Motor neuron (in vitro differentiated cells): ENCODE measurements at regions not wholly inside any gene's neighbourhood (a gene's known extent, or its start where the extent isn't known, plus 50 kb on each side); places are given as distances from the start of the nearest gene placed in this dataset.
"Not testable (repeated sequence)": the region's sequence is repeated elsewhere in the genome, so short reads cannot be mapped to it uniquely, and the experiment has no call there.

Source experiments
- ATAC-seq, 8 experiments: fragments of 200-7000 bp; cut with Tn5 transposase; replicated peaks in 6 of 8; 2 replicates each; pipeline ENCODE4 v1.8.0; 2021; ENCODE audit warnings: mild to moderate bottlenecking in 8 of 8, moderate library complexity in 8 of 8
- H3K27ac ChIP-seq, 2 donors: fragments of 250-450 bp; sonication (Bioruptor Pico); 2 replicates each; pipeline ENCODE4 v1.9.0; 2021; ENCODE audit warnings: antibody characterized with exemption in 2 of 2, mild to moderate bottlenecking in 2 of 2, moderate library complexity in 1 of 2
- H3K4me1 ChIP-seq, 2 donors: fragments of 250-450 bp; sonication (Bioruptor Pico); replicated peaks in 1 of 2; 2 replicates each; pipeline ENCODE4 v1.6.1; 2021; ENCODE audit warnings: antibody characterized with exemption in 2 of 2, mild to moderate bottlenecking in 2 of 2, moderate library complexity in 1 of 2
- H3K4me3 ChIP-seq, 5 donors: fragments of 250-450 bp; sonication (Bioruptor Pico); 2 replicates each; pipeline ENCODE4 v1.9.0; 2021; ENCODE audit warnings: antibody characterized with exemption in 5 of 5, mild to moderate bottlenecking in 5 of 5, moderate library complexity in 4 of 5
- WGBS, 10 experiments: fragments of 450-650 bp; shearing (Covaris generic); methylation state at CpG; one replicate each; pipeline ENCODE4 v1.0.0; 2022; 5-methylcytosine and 5-hydroxymethylcytosine counted together
- in situ Hi-C, 9 experiments: fragments of 400-800 bp; cut with MboI; loops; one replicate each; pipeline ENCODE4 v1.15.0; 2021; ENCODE audit warnings: low sequenced_read_pairs in 9 of 9, low pct_unique_long_range_greater_than_20kb in 2 of 9; ENCODE audit not compliant: unreplicated experiment in 9 of 9

DNA sequence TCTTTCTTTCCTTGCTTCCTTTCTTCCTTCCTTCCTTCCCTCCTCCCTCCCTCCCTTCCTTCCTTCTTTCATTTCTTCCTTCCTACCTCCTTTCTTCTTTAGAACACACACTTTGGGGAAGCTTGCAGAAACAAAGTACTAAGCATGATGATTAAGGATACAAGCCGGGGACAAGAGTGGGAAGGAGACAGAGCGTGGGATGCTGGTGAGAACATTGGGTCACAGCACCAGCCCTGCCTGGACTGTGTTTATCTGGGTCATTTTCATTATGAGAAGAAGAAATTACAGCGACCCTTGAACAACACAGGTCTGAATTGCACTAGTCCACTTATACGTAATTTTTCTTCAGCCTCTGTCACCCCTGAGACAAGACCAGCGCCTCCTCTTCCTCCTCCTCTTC, 169.3 kb upstream of the TBL1X start:
- no peak overlapping the region for H3K27ac ChIP-seq
- 17 to 100% (median 69%) methylated on average over 1 to 3 of the region's 5 CpGs; no CpG with 5 or more reads in 6 of the 10 experiments for WGBS, 10 experiments
- ATAC-seq: no peak
- no peak overlapping the region for H3K4me3 ChIP-seq
- in situ Hi-C loops: no loop called here
- peaks cover 24 to 32% of the 10 kb centered on the region in 2 donors for H3K4me1 ChIP-seq

DNA sequence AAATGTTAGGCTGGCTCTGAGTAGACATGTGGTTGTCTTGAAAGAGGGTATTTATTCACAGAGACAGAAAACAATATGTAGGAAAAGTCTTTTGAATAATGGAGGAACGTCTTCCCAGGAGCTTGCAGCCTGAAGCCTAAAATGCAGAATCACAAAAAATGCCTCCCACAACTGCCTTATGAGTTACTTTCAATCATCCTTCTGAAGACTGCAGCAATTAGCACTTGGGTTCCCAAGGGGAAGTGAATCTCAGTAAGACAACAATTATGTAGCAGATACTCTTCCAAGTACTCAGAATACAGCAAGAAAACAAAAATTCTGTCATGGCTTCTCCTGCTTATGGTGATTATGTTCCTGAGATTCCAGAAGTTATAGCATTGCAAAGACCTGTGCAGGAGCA, 166.6 kb upstream of the TBL1X start:
- in situ Hi-C loops: no loop called here
- WGBS, 10 experiments: 0 to 56% methylated on average over 1 of the region's 1 CpG; no CpG with 5 or more reads in 8 of the 10 experiments
- H3K4me3 ChIP-seq: no peak overlapping the region
- H3K27ac ChIP-seq: no peak overlapping the region
- no peak for ATAC-seq
- peaks cover 1 to 7% of the 10 kb centered on the region in 2 donors for H3K4me1 ChIP-seq

DNA sequence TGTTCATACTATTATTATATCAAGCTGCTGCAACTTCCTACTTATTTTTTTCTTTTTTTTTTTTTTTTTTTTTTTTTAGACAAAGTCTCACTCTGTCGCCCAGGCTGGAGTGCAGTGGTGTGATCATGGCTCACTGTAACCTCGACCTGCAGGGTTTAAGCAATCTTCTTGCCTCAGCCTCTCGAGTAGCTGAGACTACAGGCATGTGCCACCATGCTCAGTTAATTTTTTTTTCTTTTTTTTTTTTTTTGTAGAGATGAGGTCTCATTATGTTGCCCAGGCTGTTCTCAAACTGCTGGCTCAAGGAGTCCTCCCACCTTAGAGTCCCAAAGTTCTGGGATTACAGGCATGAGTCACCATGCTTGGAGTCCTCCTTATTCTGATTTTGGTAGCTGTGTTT, 165.2 kb upstream of the TBL1X start:
- WGBS, 10 experiments: 0 to 60% (median 43%) methylated on average over 1 to 3 of the region's 3 CpGs; no CpG with 5 or more reads in 6 of the 10 experiments
- in situ Hi-C loops: not testable (repeated sequence)

DNA sequence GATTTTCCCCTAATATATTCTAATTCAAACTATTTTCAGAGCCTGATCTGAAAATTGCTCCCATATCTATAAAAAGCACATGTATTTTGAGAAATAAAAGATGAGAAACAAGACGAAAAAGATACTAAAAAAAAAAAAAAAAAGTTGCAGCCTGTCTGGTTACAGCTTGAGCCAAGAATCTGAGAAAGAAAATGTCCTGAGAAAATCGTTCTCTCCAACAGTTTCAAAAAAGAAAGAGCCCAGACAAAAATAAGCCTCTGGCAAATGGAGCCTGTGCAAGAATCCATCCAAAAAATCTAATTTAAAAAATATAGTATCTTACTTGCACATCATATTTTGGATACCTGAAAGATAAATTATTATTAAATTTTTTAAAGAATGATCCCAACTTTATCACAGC, 163.0 kb upstream of the TBL1X start:
- Histone ChIP-seq H3K4me3 (no peak overlapping the region), H3K27ac (no peak overlapping the region), H3K4me1 (no peaks in the 10 kb centered on the region)
- in situ Hi-C loops: no loop called here
- no peak for ATAC-seq
- 0 to 86% (median 59%) methylated on average over 1 to 2 of the region's 2 CpGs; no CpG with 5 or more reads in 1 of the 10 experiments for WGBS, 10 experiments

More for the DNA sequence above, 165.2 kb upstream of the TBL1X start:
- not testable (repeated sequence) for H3K4me1 ChIP-seq, H3K4me3 ChIP-seq, ATAC-seq, H3K27ac ChIP-seq

DNA sequence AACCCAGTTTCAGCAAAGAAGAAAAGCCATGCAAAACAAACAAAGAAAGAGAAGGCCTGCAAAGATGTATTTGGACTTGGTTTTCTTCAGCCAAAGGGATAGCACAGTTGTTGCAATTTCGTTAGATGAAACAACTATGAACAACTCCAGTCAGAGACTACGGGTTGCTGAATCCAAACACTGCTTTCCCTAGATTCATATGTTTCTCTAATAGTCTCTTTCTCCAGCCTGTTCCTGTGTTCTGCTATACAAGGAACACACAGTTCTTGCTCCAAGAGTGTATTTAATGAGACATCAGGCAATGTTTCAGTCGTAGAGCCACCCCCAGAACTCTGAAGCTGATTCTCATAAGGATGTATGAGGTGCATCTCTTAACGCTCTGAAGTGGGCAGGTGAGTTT, 162.5 kb upstream of the TBL1X start:
- no peak overlapping the region for H3K4me3 ChIP-seq
- no peaks in the 10 kb centered on the region for H3K4me1 ChIP-seq
- no peak overlapping the region for H3K27ac ChIP-seq
- 0 to 90% (median 75%) methylated on average over 1 to 3 of the region's 4 CpGs; no CpG with 5 or more reads in 6 of the 10 experiments for WGBS, 10 experiments
- in situ Hi-C loops: no loop called here
- no peak for ATAC-seq

DNA sequence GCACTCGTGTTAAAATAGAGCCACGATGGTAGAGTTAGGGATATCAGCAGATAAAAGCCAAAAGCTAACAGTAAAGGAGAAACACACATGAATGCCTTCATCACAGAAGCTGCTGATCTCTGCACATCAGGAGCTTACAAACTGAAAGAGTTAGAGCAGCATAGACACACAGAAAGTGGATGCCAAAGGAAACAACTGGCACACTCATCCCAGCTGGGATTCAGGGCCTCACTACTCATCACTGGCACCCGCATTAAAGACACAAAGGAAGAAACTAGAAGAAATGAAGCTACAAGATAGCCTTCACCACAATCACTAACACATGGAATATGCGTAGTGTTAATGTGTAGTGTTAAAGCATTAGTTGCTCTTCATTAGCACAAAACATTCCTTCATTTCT, 156.4 kb upstream of the TBL1X start:
- ATAC-seq: no peak
- H3K27ac ChIP-seq: no peak overlapping the region
- no peak overlapping the region for H3K4me3 ChIP-seq
- in situ Hi-C loops: no loop called here
- H3K4me1 ChIP-seq: peaks cover 0 to 4% of the 10 kb centered on the region in 2 donors
- WGBS, 10 experiments: 58 to 92% (median 90%) methylated on average over 1 to 4 of the region's 4 CpGs; no CpG with 5 or more reads in 5 of the 10 experiments

DNA sequence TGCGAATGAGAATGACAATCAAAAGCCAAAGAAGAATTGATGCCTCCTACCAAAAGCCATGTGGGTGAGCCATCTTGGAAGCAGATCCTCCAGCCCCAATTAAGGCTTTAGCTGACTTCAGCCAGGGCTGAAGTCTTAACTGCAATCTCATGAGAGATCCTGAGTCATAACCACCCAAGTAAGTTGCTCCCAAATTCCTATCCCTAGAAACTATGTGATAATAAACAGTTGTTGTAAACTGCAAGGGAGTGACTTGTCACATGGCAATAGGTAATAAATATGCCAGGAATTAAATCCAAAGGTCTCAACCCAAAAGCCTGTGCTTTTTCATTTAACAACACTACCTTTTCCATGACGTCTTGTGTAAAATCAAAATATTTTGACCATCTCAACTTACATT, 154.2 kb upstream of the TBL1X start:
- 0 to 94% (median 17%) methylated on average over 1 to 2 of the region's 2 CpGs; no CpG with 5 or more reads in 7 of the 10 experiments for WGBS, 10 experiments
- no peak overlapping the region for H3K27ac ChIP-seq
- peak in 1 of 8 experiments; percentile 67 for ATAC-seq
- in situ Hi-C loops: no loop called here
- H3K4me1 ChIP-seq: peaks cover 0 to 4% of the 10 kb centered on the region in 2 donors
- H3K4me3 ChIP-seq: no peak overlapping the region

DNA sequence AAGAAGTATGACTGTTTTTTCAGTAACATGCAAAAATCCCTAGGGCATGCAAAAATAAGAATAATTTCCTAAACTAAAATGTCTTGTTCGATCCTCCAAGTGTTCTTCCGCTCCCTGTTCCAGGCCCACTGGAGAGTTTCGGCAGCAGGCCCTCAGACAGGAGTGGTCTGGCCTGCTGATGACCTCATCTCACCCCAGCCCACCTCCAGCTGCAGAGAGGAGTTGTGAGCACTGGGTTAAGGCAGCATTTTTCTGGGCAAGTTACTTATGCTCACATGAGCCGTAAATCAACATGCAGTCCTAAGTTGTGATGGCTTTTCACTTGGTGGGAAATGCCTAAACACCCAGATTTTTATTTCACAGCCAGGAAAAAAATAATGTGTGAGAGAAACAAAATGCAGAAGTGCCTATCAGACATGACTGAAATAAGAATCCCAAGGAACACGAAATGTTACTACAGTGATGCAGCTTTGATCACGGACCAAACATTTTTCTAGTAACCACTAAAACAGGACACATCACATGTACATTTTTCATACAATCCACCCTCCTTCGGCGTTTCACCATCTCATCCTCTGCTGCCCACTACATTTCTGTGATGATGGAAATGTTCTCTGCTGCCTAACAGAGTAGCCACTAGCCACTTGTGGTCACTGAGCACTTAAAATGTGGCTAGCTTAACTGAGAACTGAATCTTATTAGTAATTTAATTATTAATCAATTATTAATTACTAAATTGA, 153.3 kb upstream of the TBL1X start:
- Histone ChIP-seq H3K4me3 (no peak overlapping the region), H3K4me1 (peaks cover 0 to 4% of the 10 kb centered on the region in 2 donors), H3K27ac (no peak overlapping the region)
- in situ Hi-C loops: no loop called here
- WGBS, 10 experiments: 14 to 100% (median 72%) methylated on average over 1 to 8 of the region's 8 CpGs; no CpG with 5 or more reads in 3 of the 10 experiments
- ATAC-seq: peak in 6 of 8 experiments; percentile 35 to 88 (median 74)

DNA sequence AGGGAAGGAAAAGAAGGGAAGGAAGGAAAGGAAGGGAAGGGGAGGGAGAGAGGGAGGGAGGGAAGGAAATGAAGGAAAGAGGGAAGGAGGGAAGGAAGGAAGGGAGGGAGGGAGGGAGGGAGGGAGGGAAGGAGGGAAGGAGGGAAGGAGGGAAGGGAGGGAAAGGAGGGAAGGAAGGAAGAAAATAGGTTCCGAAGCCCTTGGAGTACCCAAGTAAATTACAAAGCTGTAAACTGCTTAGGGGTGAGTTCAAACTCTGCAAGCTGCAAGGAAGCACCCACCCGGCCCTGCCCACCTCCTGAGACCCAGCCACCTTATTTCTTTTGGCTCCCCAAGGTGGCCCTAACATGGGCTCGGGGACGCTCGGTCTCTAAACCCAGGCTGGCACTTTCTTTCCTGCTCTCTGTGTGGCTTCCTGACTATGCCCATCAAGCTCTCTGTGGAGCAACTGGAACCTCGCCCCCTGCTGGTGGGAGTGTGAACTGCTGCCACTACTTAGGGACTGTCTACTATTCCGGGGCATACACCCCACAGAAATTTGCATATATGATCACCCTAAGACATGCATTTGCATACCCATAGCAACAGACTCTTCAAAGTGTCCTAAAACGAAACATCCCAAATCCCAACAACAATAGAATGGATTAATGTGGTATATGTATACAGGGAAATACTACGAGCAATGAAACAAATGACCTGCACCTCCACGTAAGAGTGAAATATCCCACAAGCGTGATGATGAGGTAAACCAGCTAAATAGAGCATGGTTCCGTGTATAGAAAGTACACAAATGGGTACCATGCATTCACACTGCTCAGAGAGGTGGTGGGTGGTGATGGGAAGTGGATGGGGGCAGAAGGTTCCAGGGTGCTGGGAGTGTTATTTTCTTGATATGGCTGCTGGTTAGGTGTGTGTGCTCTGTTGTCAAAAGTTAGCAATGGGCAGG, 151.7 kb upstream of the TBL1X start:
- no peak overlapping the region for H3K4me3 ChIP-seq
- in situ Hi-C loops: no loop called here
- no peak overlapping the region for H3K27ac ChIP-seq
- no peak for ATAC-seq
- 20 to 100% (median 83%) methylated on average over 1 to 4 of the region's 12 CpGs; no CpG with 5 or more reads in 6 of the 10 experiments for WGBS, 10 experiments
- H3K4me1 ChIP-seq: peaks cover 0 to 4% of the 10 kb centered on the region in 2 donors

DNA sequence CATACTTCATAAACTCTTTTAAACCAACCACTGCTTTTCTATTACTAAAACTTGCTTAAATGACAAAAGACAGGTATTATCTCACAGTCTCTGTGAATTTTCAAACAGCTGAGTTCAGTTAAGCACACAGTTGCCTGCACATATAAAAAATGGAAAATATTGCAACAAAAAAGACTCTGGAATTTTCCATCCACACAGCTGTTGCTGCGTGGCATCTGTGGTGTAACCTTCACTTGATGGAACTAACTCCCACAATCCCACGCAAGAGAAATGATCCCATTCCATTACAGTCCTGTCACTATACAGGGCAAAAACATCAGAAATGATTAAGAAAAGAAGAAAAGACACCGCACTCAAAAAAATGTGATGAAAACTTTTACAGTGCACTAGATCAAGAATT, 149.8 kb upstream of the TBL1X start:
- no peak overlapping the region for H3K4me3 ChIP-seq
- no peak for ATAC-seq
- no peak overlapping the region for H3K27ac ChIP-seq
- WGBS, 10 experiments: 21 to 100% (median 87%) methylated on average over 1 to 3 of the region's 3 CpGs; no CpG with 5 or more reads in 6 of the 10 experiments
- peaks cover 0 to 4% of the 10 kb centered on the region in 2 donors for H3K4me1 ChIP-seq
- in situ Hi-C loops: no loop called here

DNA sequence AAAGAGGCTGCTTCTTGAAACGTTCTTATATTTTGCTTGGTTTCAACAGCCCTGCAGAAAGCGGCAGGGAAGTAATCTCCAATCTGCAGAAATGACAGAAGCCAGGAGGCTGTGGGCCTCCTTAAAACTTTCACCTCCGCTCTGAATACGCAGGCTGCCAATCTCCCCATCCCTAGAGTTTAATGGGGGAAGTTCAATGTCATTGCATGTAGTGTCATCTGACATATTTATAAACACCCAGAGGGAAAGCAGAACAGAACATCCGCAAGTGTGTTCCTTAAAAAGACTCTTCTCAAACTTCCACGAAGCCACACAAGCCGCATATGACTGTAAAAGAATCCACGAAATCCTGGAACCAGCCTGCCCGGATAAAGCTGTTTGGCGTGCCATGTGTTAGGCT, 148.8 kb upstream of the TBL1X start:
- H3K27ac ChIP-seq: no peak overlapping the region
- no peak overlapping the region for H3K4me3 ChIP-seq
- no peak for ATAC-seq
- H3K4me1 ChIP-seq: peaks cover 0 to 4% of the 10 kb centered on the region in 2 donors
- WGBS, 10 experiments: 78 to 100% (median 98%) methylated on average over 3 to 6 of the region's 10 CpGs; no CpG with 5 or more reads in 7 of the 10 experiments
- in situ Hi-C loops: no loop called here

DNA sequence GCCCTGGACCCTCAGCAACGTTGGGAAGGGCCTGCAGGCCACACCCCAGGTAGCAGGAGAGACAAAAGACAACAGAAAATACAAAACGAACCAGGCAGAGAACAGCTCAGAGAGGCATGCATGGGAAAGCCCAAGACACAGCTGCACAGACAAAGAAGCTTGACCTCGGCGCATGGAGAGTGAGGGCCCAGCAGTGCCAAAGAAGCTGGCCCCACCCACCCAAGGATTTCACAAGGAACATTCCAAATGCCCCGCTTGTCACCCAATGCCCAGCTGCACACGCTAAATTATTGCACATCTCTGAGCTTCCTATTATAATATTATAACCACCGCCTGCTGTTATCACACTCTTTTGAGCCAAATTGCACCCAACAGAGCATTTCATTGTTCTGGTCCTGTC, 147.7 kb upstream of the TBL1X start:
- ATAC-seq: no peak
- in situ Hi-C loops: no loop called here
- H3K4me1 ChIP-seq: no peaks in the 10 kb centered on the region
- no peak overlapping the region for H3K27ac ChIP-seq
- 83 to 100% methylated on average over 1 to 2 of the region's 7 CpGs; no CpG with 5 or more reads in 8 of the 10 experiments for WGBS, 10 experiments
- H3K4me3 ChIP-seq: no peak overlapping the region

DNA sequence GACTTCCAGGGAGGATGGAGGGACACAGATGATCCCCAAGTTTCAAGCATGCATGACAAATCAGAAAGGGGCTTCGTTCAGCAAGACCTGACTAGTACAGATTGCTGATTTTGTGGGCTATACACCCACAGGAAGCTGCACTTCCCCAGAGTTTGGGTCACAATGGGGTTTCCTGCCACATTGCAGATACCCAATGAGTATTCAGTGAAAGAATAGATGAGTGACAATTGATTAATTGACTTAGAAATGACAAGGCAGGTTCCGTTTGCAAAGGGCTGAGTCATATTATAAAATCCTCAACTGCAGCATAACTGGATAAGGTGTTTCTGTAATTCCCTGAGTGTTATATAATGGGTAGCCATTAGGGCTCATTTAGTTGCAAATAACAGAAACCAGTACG, 146.6 kb upstream of the TBL1X start:
- WGBS, 10 experiments: 25 to 100% (median 40%) methylated on average over 1 to 3 of the region's 3 CpGs; no CpG with 5 or more reads in 7 of the 10 experiments
- Histone ChIP-seq H3K4me1 (no peaks in the 10 kb centered on the region), H3K27ac (no peak overlapping the region), H3K4me3 (no peak overlapping the region)
- in situ Hi-C loops: no loop called here
- ATAC-seq: no peak
